PC-3 (cell line): ENCODE measurements at regions not wholly inside any gene's neighbourhood (a gene's known extent, or its start where the extent isn't known, plus 50 kb on each side); places are given as distances from the start of the nearest gene placed in this dataset.

Experiments
- ATAC-seq: fragments of 200-7000 bp; cut with Tn5 transposase; 2 replicates; pipeline ENCODE4 v1.9.1; 2020; ENCODE audit warnings: mild to moderate bottlenecking, moderate library complexity
- BruUV-seq: library from RNA; stranded (reverse); fragments of 400-500 nt; replicated peaks from 2 replicates; lab custom pipeline; 2021; lab: Mats Ljungman, UMichigan
- CTCF ChIA-PET: fragments of 300-600 bp; sonication (Branson Sonifier 250); formaldehyde crosslinking; loops from one replicate; lab custom pipeline; 2022; ENCODE audit warnings: antibody characterized with exemption; lab: Charles Lee
- POLR2A ChIA-PET: fragments of 300-600 bp; sonication (Branson Sonifier 250); formaldehyde crosslinking; loops from one replicate; lab custom pipeline; 2022; ENCODE audit warnings: antibody characterized with exemption; ENCODE audit not compliant: unreplicated experiment; lab: Charles Lee
- DNase-seq: peaks from one replicate; pipeline ENCODE4 v3.0.0-alpha.2; 2015
- H2AFZ ChIP-seq: fragments of 300-600 bp; sonication (generic); 2 replicates; pipeline ENCODE4 v1.6.0; 2016; ENCODE audit warnings: antibody characterized with exemption, low read length
- H3F3A ChIP-seq: fragments of 300-600 bp; sonication (generic); one replicate; pipeline ENCODE4 v1.6.0; 2017; ENCODE audit warnings: antibody characterized with exemption, low read length, control low read depth, mild to moderate bottlenecking; ENCODE audit not compliant: unreplicated experiment
- H3K27ac ChIP-seq: fragments of 300-600 bp; sonication (generic); 2 replicates; pipeline ENCODE4 v1.5.1; 2016; ENCODE audit warnings: mild to moderate bottlenecking, low read length
- H3K27me3 ChIP-seq: fragments of 300-600 bp; sonication (generic); 2 replicates; pipeline ENCODE4 v1.6.1; 2016; ENCODE audit warnings: low read length, mixed read lengths
- H3K36me3 ChIP-seq: fragments of 300-600 bp; sonication (generic); 2 replicates; pipeline ENCODE4 v1.6.1; 2016; ENCODE audit warnings: low read depth, mixed run types, low read length, mixed read lengths
- H3K4me1 ChIP-seq: fragments of 300-600 bp; sonication (generic); 2 replicates; pipeline ENCODE4 v1.5.1; 2016; ENCODE audit warnings: low read length; ENCODE audit not compliant: insufficient read depth
- H3K4me2 ChIP-seq: fragments of 300-600 bp; sonication (generic); 2 replicates; pipeline ENCODE4 v1.6.0; 2016; ENCODE audit warnings: low read length
- H3K4me3 ChIP-seq: fragments of 300-600 bp; sonication (generic); 2 replicates; pipeline ENCODE4 v1.5.1; 2016; ENCODE audit warnings: mild to moderate bottlenecking, low read length, mixed read lengths
- H3K79me2 ChIP-seq: fragments of 300-600 bp; sonication (generic); 2 replicates; pipeline ENCODE4 v1.6.1; 2017; ENCODE audit warnings: low read length, mixed read lengths
- H3K9ac ChIP-seq: fragments of 300-600 bp; sonication (generic); 2 replicates; pipeline ENCODE4 v1.6.0; 2016; ENCODE audit warnings: mild to moderate bottlenecking, low read length
- H3K9me2 ChIP-seq: fragments of 300-600 bp; sonication (generic); replicated peaks from 2 replicates; pipeline ENCODE4 v1.6.1; 2016; ENCODE audit warnings: mixed run types, low read length, mixed read lengths
- H3K9me3 ChIP-seq: fragments of 300-600 bp; sonication (generic); 2 replicates; pipeline ENCODE4 v1.6.1; 2016; ENCODE audit warnings: low read length, mixed read lengths
- H4K20me1 ChIP-seq: fragments of 300-600 bp; sonication (generic); 2 replicates; pipeline ENCODE4 v1.6.1; 2016; ENCODE audit warnings: low read length, mixed read lengths
- CTCF ChIP-seq: fragments of 300-600 bp; sonication (generic); conservative IDR thresholded peaks from 2 replicates; pipeline ENCODE4 v1.5.1; 2017; ENCODE audit warnings: antibody characterized with exemption, low read depth, mild to moderate bottlenecking, low read length
- EZH2 ChIP-seq: fragments of 300-600 bp; sonication (generic); IDR thresholded peaks from one replicate; pipeline ENCODE4 v1.6.1; 2017; ENCODE audit warnings: antibody characterized with exemption, mild to moderate bottlenecking, low read length; ENCODE audit not compliant: unreplicated experiment
- EZH2phosphoT487 ChIP-seq: fragments of 300-600 bp; sonication (generic); IDR thresholded peaks from 2 replicates; pipeline ENCODE4 v1.6.1; 2018; ENCODE audit warnings: mild to moderate bottlenecking, antibody characterized with exemption, low read length, borderline replicate concordance
- intact Hi-C: fragments of 100-400 bp; cut with micrococcal nuclease; formaldehyde crosslinking; loops from 2 replicates; pipeline ENCODE4 v1.9.0; 2023

- Histone ChIP-seq H3K4me1 (no peaks in the 10 kb centered on the region), H3K79me2 (no peaks in the 10 kb centered on the region), H3K4me2 (no peak overlapping the region), H3K9me3 (no peaks in the 10 kb centered on the region), H4K20me1 (no peaks in the 10 kb centered on the region), H3K4me3 (no peak overlapping the region), H3K36me3 (no peaks in the 10 kb centered on the region), H3F3A (no peaks in the 10 kb centered on the region), H3K9me2 (no peaks in the 10 kb centered on the region), H3K9ac (no peak overlapping the region), H2AFZ (no peak overlapping the region), H3K27ac (no peak overlapping the region), H3K27me3 (no peaks in the 10 kb centered on the region)
- ChIA-PET CTCF (no interaction called here), POLR2A (interaction anchor here (0.5 kb wide), 1 partner anchor 72 kb away, joined by 3 read pairs; no protein-coding TSS in a partner anchor)
- TF ChIP-seq CTCF, result no peak
- no peak for TF ChIP-seq EZH2phosphoT487
- no peak for TF ChIP-seq EZH2
- DNase-seq (no peak), ATAC-seq (no peak)
- intact Hi-C loops, result no loop called here
- BruUV-seq, result no TSS peak
Measured at GRCh38 chr21:35421221-35421620, 372.1 kb upstream of the RUNX1 start.

- Histone ChIP-seq H3K36me3 (no peaks in the 10 kb centered on the region), H3K9me2 (no peaks in the 10 kb centered on the region), H3K27ac (no peak overlapping the region), H3K4me3 (no peak overlapping the region), H3K79me2 (no peaks in the 10 kb centered on the region), H2AFZ (no peak overlapping the region), H3K27me3 (no peaks in the 10 kb centered on the region), H3K9me3 (no peaks in the 10 kb centered on the region), H3K9ac (no peak overlapping the region), H3K4me1 (no peaks in the 10 kb centered on the region), H3F3A (no peaks in the 10 kb centered on the region), H4K20me1 (no peaks in the 10 kb centered on the region), H3K4me2 (no peak overlapping the region)
- no TSS peak for BruUV-seq
- ATAC-seq (no peak), DNase-seq (no peak)
- CTCF ChIA-PET, result no interaction called here
- intact Hi-C loops, result no loop called here
- POLR2A ChIA-PET, result no interaction called here
- no peak for TF ChIP-seq EZH2phosphoT487
- TF ChIP-seq CTCF, result no peak
- TF ChIP-seq EZH2, result no peak
Measured at GRCh38 chr21:35420656-35421055, 371.6 kb upstream of the RUNX1 start.

GRCh38 chr21:35417762-35418161 is 368.7 kb upstream of the RUNX1 start:
- intact Hi-C loops, result no loop called here
- no peaks in the 10 kb centered on the region for H4K20me1 ChIP-seq
- H3K4me2 ChIP-seq, result no peak overlapping the region
- POLR2A ChIA-PET, result no interaction called here
- no peaks in the 10 kb centered on the region for H3K79me2 ChIP-seq
- no peak overlapping the region for H3K9ac ChIP-seq
- H3K9me3 ChIP-seq, result no peaks in the 10 kb centered on the region
- no peaks in the 10 kb centered on the region for H3K4me1 ChIP-seq
- no peaks in the 10 kb centered on the region for H3K36me3 ChIP-seq
- DNase-seq (no peak), ATAC-seq (no peak)
- no peaks in the 10 kb centered on the region for H3K9me2 ChIP-seq
- no peaks in the 10 kb centered on the region for H3F3A ChIP-seq
- no peak overlapping the region for H3K4me3 ChIP-seq
- no peak overlapping the region for H2AFZ ChIP-seq
- CTCF ChIA-PET, result no interaction called here
- no TSS peak for BruUV-seq
- TF ChIP-seq EZH2phosphoT487 (no peak), EZH2 (no peak), CTCF (no peak)
- no peak overlapping the region for H3K27ac ChIP-seq
- no peaks in the 10 kb centered on the region for H3K27me3 ChIP-seq
